ENCODE measurements at regions not wholly inside any gene's neighbourhood (a gene's known extent, or its start where the extent isn't known, plus 50 kb on each side); places are given as distances from the start of the nearest gene placed in this dataset.

DNA sequence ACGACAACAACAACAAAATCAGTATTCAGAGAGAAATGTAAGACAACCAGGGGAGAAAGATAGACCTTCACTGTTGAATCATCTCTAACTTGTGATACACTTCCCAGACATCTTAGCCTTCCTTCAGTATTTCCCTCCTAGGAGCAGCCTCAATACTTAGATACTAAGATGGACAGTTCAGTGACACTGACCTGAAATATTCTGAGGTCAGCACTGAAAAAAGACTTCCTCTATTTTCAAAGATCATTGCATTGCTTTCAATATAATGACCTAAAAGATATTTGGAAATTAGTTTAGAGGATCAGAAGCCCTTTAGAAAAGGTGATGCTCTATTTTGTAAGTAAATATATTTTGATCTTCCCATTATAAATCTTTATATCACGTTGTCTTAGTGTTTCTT is 101.0 kb downstream of the MRPL39 start:
- H3K4me1 ChIP-seq (ENCODE audit: control insufficient read depth, insufficient read depth, low read length) = no peaks in the 10 kb centered on the region
- H3K9me3 ChIP-seq (ENCODE audit: control insufficient read depth, low read depth, low read length) = no peaks in the 10 kb centered on the region
- no peaks in the 10 kb centered on the region for H3K36me3 ChIP-seq (ENCODE audit: control insufficient read depth, insufficient read depth, low read length)
- no peak for DNase-seq
- no peaks in the 10 kb centered on the region for H3K27me3 ChIP-seq (ENCODE audit: control insufficient read depth, insufficient read depth, low read length)
- H3K27ac ChIP-seq (ENCODE audit: low read length) = no peak overlapping the region
- WGBS (ENCODE audit: insufficient coverage, low lambda C conversion rate) = 100% methylated on average over 1 of the region's 2 CpGs
- H3K4me3 ChIP-seq (ENCODE audit: low read length) = no peak overlapping the region

- no peaks in the 10 kb centered on the region for H3K27me3 ChIP-seq (ENCODE audit: control insufficient read depth, insufficient read depth, low read length)
- no peaks in the 10 kb centered on the region for H3K36me3 ChIP-seq (ENCODE audit: control insufficient read depth, insufficient read depth, low read length)
These were observed 103.3 kb downstream of the MRPL39 start for GRCh38 chr21:25503981-25504380.

GRCh38 chr21:25501996-25502665 is 105.2 kb downstream of the MRPL39 start:
- Histone ChIP-seq H3K36me3 (ENCODE audit: control insufficient read depth, insufficient read depth, low read length) (no peaks in the 10 kb centered on the region), H3K27me3 (ENCODE audit: control insufficient read depth, insufficient read depth, low read length) (no peaks in the 10 kb centered on the region), H3K27ac (ENCODE audit: low read length) (no peak overlapping the region), H3K4me3 (ENCODE audit: low read length) (no peak overlapping the region), H3K9me3 (ENCODE audit: control insufficient read depth, low read depth, low read length) (no peaks in the 10 kb centered on the region), H3K4me1 (ENCODE audit: control insufficient read depth, insufficient read depth, low read length) (no peaks in the 10 kb centered on the region)
- no CpG with 5 or more reads among the region's 1 CpG for WGBS (ENCODE audit: insufficient coverage, low lambda C conversion rate)
- DNase-seq = no peak

More at GRCh38 chr21:25503981-25504380, 103.3 kb downstream of the MRPL39 start:
- Histone ChIP-seq H3K4me3 (ENCODE audit: low read length) (no peak overlapping the region), H3K9me3 (ENCODE audit: control insufficient read depth, low read depth, low read length) (no peaks in the 10 kb centered on the region), H3K27ac (ENCODE audit: low read length) (no peak overlapping the region), H3K4me1 (ENCODE audit: control insufficient read depth, insufficient read depth, low read length) (no peaks in the 10 kb centered on the region)
- no CpG with 5 or more reads among the region's 1 CpG for WGBS (ENCODE audit: insufficient coverage, low lambda C conversion rate)
- no peak for DNase-seq

- Histone ChIP-seq H3K4me1 (ENCODE audit: control insufficient read depth, insufficient read depth, low read length) (no peaks in the 10 kb centered on the region), H3K36me3 (ENCODE audit: control insufficient read depth, insufficient read depth, low read length) (no peaks in the 10 kb centered on the region), H3K27ac (ENCODE audit: low read length) (no peak overlapping the region), H3K27me3 (ENCODE audit: control insufficient read depth, insufficient read depth, low read length) (no peaks in the 10 kb centered on the region), H3K4me3 (ENCODE audit: low read length) (no peak overlapping the region), H3K9me3 (ENCODE audit: control insufficient read depth, low read depth, low read length) (no peaks in the 10 kb centered on the region)
- DNase-seq = no peak
- no CpG with 5 or more reads among the region's 2 CpGs for WGBS (ENCODE audit: insufficient coverage, low lambda C conversion rate)
These were observed 105.8 kb downstream of the MRPL39 start for GRCh38 chr21:25501462-25501861.

DNA sequence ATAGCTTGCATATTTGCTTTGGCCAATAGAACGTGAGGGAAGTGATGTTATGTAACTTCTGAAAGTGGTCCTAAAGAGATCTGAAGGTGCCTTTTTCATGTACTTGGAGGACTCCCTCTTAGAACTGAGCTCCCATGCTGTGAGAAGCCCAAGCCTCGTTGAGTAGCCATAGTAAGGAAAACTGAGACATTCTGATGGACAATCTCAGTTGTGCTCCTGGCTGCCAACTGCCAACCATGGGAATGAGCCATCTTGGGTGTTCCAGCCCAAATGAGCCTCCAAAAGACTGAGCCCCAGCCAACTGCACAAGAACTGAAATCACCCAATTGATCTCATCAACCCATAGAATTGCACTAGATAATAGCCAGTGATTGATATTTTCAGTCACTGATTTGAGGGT is 106.7 kb downstream of the MRPL39 start:
- H3K9me3 ChIP-seq (ENCODE audit: control insufficient read depth, low read depth, low read length) = no peaks in the 10 kb centered on the region
- no CpG with 5 or more reads among the region's 2 CpGs for WGBS (ENCODE audit: insufficient coverage, low lambda C conversion rate)
- DNase-seq = no peak
- H3K36me3 ChIP-seq (ENCODE audit: control insufficient read depth, insufficient read depth, low read length) = no peaks in the 10 kb centered on the region
- H3K27me3 ChIP-seq (ENCODE audit: control insufficient read depth, insufficient read depth, low read length) = no peaks in the 10 kb centered on the region
- no peak overlapping the region for H3K27ac ChIP-seq (ENCODE audit: low read length)
- no peaks in the 10 kb centered on the region for H3K4me1 ChIP-seq (ENCODE audit: control insufficient read depth, insufficient read depth, low read length)
- no peak overlapping the region for H3K4me3 ChIP-seq (ENCODE audit: low read length)

- DNase-seq = no peak
- Histone ChIP-seq H3K36me3 (ENCODE audit: control insufficient read depth, insufficient read depth, low read length) (no peaks in the 10 kb centered on the region), H3K4me3 (ENCODE audit: low read length) (no peak overlapping the region), H3K4me1 (ENCODE audit: control insufficient read depth, insufficient read depth, low read length) (no peaks in the 10 kb centered on the region), H3K27ac (ENCODE audit: low read length) (no peak overlapping the region), H3K27me3 (ENCODE audit: control insufficient read depth, insufficient read depth, low read length) (no peaks in the 10 kb centered on the region), H3K9me3 (ENCODE audit: control insufficient read depth, low read depth, low read length) (no peaks in the 10 kb centered on the region)
- 100% methylated on average over 1 of the region's 2 CpGs for WGBS (ENCODE audit: insufficient coverage, low lambda C conversion rate)
These were observed 110.3 kb downstream of the MRPL39 start for GRCh38 chr21:25496825-25497482.

GRCh38 chr21:25494804-25495203 is 112.5 kb downstream of the MRPL39 start:
- Histone ChIP-seq H3K27me3 (ENCODE audit: control insufficient read depth, insufficient read depth, low read length) (no peaks in the 10 kb centered on the region), H3K4me3 (ENCODE audit: low read length) (no peak overlapping the region), H3K36me3 (ENCODE audit: control insufficient read depth, insufficient read depth, low read length) (no peaks in the 10 kb centered on the region), H3K9me3 (ENCODE audit: control insufficient read depth, low read depth, low read length) (no peaks in the 10 kb centered on the region), H3K4me1 (ENCODE audit: control insufficient read depth, insufficient read depth, low read length) (no peaks in the 10 kb centered on the region), H3K27ac (ENCODE audit: low read length) (no peak overlapping the region)
- no CpG with 5 or more reads among the region's 1 CpG for WGBS (ENCODE audit: insufficient coverage, low lambda C conversion rate)
- no peak for DNase-seq

GRCh38 chr21:25493722-25494121 is 113.6 kb downstream of the MRPL39 start:
- Histone ChIP-seq H3K27me3 (ENCODE audit: control insufficient read depth, insufficient read depth, low read length) (no peaks in the 10 kb centered on the region), H3K4me1 (ENCODE audit: control insufficient read depth, insufficient read depth, low read length) (no peaks in the 10 kb centered on the region), H3K9me3 (ENCODE audit: control insufficient read depth, low read depth, low read length) (no peaks in the 10 kb centered on the region), H3K36me3 (ENCODE audit: control insufficient read depth, insufficient read depth, low read length) (no peaks in the 10 kb centered on the region), H3K27ac (ENCODE audit: low read length) (no peak overlapping the region), H3K4me3 (ENCODE audit: low read length) (no peak overlapping the region)
- 100% methylated on average over 1 of the region's 2 CpGs for WGBS (ENCODE audit: insufficient coverage, low lambda C conversion rate)
- DNase-seq = no peak

DNA sequence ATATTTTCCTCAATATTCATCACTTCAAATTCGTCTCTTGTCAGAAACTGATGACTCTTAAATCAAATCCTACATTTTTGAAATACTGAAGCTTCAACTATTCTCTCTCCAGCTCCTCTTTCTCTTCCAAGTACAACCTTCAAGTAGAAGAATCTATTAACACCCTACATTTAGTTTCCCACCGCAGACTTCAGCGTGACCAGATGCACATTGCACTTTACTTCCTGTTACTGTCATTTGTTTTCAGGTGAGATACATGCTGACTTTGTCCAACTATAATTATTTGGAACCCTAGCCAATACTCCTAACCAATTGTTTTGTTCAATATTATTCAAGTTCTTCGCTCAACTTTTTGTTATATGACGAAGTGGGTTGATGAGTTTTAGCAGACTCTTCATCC is 116.0 kb downstream of the MRPL39 start:
- no peaks in the 10 kb centered on the region for H3K9me3 ChIP-seq (ENCODE audit: control insufficient read depth, low read depth, low read length)
- WGBS (ENCODE audit: insufficient coverage, low lambda C conversion rate) = 86% methylated on average over 2 of the region's 5 CpGs
- H3K27ac ChIP-seq (ENCODE audit: low read length) = no peak overlapping the region
- H3K4me1 ChIP-seq (ENCODE audit: control insufficient read depth, insufficient read depth, low read length) = no peaks in the 10 kb centered on the region
- no peaks in the 10 kb centered on the region for H3K36me3 ChIP-seq (ENCODE audit: control insufficient read depth, insufficient read depth, low read length)
- no peaks in the 10 kb centered on the region for H3K27me3 ChIP-seq (ENCODE audit: control insufficient read depth, insufficient read depth, low read length)
- no peak for DNase-seq
- no peak overlapping the region for H3K4me3 ChIP-seq (ENCODE audit: low read length)

DNA sequence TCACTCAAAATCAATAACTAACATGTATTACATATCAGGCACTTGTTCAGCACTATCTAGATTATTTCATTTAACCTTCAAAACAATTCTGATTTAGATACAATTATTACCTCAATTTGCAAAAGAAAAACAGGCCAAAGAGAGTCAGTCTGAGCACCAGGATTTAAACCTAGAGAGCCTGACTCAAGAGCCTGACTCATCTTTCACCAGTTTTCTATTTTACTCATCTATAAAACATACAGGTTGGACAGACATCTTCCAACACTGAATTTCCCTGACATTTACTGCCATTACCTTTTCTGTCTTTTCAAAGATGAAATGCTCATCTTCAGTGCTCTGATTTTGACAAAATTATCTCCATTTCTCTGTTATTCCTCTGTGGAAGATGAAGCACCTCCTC is 116.5 kb downstream of the MRPL39 start:
- no peak for DNase-seq
- H3K27ac ChIP-seq (ENCODE audit: low read length) = no peak overlapping the region
- no peaks in the 10 kb centered on the region for H3K36me3 ChIP-seq (ENCODE audit: control insufficient read depth, insufficient read depth, low read length)
- no peaks in the 10 kb centered on the region for H3K4me1 ChIP-seq (ENCODE audit: control insufficient read depth, insufficient read depth, low read length)
- H3K9me3 ChIP-seq (ENCODE audit: control insufficient read depth, low read depth, low read length) = no peaks in the 10 kb centered on the region
- no peaks in the 10 kb centered on the region for H3K27me3 ChIP-seq (ENCODE audit: control insufficient read depth, insufficient read depth, low read length)
- no peak overlapping the region for H3K4me3 ChIP-seq (ENCODE audit: low read length)

DNA sequence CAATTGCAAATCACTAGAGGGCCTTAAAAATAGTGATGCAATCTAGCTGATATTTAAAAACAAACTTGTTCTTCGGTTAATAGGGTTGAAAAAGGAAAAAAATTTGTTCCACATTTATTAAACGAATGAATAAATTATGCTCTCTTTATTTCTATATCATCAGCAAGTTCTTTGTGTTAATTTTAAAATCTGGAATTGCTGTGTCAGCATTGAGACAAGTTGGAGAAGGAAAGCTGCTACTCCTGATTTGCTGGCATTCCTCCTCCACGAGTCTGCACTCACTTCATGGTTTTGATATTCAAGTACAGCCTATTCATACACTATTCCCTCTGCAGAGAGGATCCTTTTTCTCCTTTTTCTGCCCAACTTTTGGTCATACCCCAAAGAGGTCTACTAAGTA is 117.6 kb downstream of the MRPL39 start:
- Histone ChIP-seq H3K4me1 (ENCODE audit: control insufficient read depth, insufficient read depth, low read length) (no peaks in the 10 kb centered on the region), H3K9me3 (ENCODE audit: control insufficient read depth, low read depth, low read length) (no peaks in the 10 kb centered on the region), H3K4me3 (ENCODE audit: low read length) (no peak overlapping the region), H3K27me3 (ENCODE audit: control insufficient read depth, insufficient read depth, low read length) (no peaks in the 10 kb centered on the region), H3K27ac (ENCODE audit: low read length) (no peak overlapping the region), H3K36me3 (ENCODE audit: control insufficient read depth, insufficient read depth, low read length) (no peaks in the 10 kb centered on the region)
- 70% methylated on average over 2 of the region's 3 CpGs for WGBS (ENCODE audit: insufficient coverage, low lambda C conversion rate)
- DNase-seq = no peak

Data from large intestine (tissue), 3 donors.